GM12874 (cell line): ENCODE measurements at regions not wholly inside any gene's neighbourhood (a gene's known extent, or its start where the extent isn't known, plus 50 kb on each side); places are given as distances from the start of the nearest gene placed in this dataset.

Experiments used
- TF ChIP-seq, protein P1 (sequence below): IDR thresholded peaks from 2 replicates; pipeline ENCODE4 v1.5.1; 2011; ENCODE audit warnings: low read depth, mild to moderate bottlenecking, control low read depth, low read length, moderate library complexity; ENCODE audit not compliant: insufficient read depth

GRCh38 chr1:60699325-60699724 lies 383.0 kb upstream of the NFIA start:
- TF ChIP-seq, protein P1, sequence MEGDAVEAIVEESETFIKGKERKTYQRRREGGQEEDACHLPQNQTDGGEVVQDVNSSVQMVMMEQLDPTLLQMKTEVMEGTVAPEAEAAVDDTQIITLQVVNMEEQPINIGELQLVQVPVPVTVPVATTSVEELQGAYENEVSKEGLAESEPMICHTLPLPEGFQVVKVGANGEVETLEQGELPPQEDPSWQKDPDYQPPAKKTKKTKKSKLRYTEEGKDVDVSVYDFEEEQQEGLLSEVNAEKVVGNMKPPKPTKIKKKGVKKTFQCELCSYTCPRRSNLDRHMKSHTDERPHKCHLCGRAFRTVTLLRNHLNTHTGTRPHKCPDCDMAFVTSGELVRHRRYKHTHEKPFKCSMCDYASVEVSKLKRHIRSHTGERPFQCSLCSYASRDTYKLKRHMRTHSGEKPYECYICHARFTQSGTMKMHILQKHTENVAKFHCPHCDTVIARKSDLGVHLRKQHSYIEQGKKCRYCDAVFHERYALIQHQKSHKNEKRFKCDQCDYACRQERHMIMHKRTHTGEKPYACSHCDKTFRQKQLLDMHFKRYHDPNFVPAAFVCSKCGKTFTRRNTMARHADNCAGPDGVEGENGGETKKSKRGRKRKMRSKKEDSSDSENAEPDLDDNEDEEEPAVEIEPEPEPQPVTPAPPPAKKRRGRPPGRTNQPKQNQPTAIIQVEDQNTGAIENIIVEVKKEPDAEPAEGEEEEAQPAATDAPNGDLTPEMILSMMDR = no peak

DNA sequence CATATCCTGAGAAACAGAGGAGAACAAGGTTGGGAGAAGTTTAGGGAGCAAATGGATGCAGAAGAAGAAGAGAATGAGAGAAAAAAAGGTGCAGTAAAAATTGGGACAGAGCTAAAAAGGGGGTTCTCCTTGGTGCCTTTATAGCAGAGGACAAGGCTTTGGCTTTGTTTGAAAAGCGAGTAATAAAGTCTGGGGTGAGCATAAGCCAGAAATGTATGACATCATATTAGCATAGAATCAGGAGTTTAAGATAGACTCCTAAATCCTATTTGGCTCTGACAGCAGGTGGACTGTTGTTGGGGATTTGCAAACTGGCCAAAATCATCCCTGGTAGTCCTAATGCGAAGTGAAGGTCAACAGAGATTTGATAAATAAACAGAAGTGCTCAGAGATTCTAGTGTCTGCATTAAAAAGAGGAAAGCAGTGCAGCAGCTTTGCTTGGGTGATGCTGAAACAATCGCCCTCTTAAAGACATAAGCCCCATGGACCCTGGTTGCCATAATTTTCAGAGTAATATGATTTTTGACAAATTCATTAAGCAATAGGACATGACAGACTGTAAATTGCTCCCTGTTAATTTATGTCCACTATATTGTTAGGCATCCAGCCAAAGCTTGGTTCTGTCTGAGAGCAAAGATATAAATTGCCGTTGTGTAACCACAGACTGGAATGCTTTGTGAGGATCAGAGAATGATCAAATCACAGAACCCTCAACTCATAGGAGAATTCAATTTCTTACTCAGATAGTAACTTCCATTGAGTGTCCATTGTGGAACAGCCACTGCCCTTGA lies 385.0 kb upstream of the NFIA start:
- TF ChIP-seq, protein P1 = no peak

- TF ChIP-seq, protein P1 = no peak
Observed at GRCh38 chr1:60696512-60696911, 385.8 kb upstream of the NFIA start.

GRCh38 chr1:60695716-60696171 lies 386.6 kb upstream of the NFIA start:
- TF ChIP-seq, protein P1 = no peak

DNA sequence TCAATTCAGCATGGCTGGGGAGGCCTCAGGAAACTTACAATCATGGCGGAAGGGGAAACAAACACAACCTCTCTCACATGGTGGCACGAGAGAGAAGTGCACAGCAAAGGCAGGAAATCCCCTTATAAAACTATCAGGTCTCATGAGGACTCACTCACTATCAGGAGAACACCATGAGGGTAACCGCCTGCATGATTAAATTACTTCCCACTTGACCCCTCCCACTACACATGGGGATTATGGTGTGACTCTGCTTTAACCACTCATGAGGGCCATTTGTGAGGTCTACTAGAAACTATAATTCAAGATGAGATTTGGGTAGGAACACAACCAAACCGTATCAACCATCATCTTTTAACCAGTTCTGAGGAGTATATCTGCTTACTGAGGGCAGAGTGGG lies 387.4 kb upstream of the NFIA start:
- TF ChIP-seq, protein P1 = no peak

GRCh38 chr1:60692031-60692430 lies 390.3 kb upstream of the NFIA start:
- TF ChIP-seq, protein P1 = no peak

GRCh38 chr1:60681095-60681860 lies 401.1 kb upstream of the NFIA start:
- TF ChIP-seq, protein P1 = no peak
